Tibial artery (tissue), 4 donors: ENCODE measurements at regions not wholly inside any gene's neighbourhood (a gene's known extent, or its start where the extent isn't known, plus 50 kb on each side); places are given as distances from the start of the nearest gene placed in this dataset.
"Not testable (repeated sequence)": the region's sequence is repeated elsewhere in the genome, so short reads cannot be mapped to it uniquely, and the experiment has no call there.

Experiments used
- DNase-seq, 2 donors: peaks; one replicate each; pipeline ENCODE4 v3.0.0-alpha.2; 2019
- H3K27ac ChIP-seq, 2 donors: fragments of 200-600 bp; sonication (generic) in 1 of 2; 1 replicate in 1 of 2; 2 replicates in 1 of 2; pipeline ENCODE4 v1.5.1; 2018 to 2019; ENCODE audit warnings: mild to moderate bottlenecking in 1 of 2
- H3K27me3 ChIP-seq, 2 donors: fragments of 200-600 bp; sonication (generic) in 1 of 2; one replicate each; pipeline versions ENCODE4 v1.5.1 to v1.6.0; 2016 to 2019
- H3K36me3 ChIP-seq, 3 donors: fragments of 200-600 bp; sonication (generic) in 2 of 3; one replicate each; pipeline ENCODE4 v1.5.1; 2016 to 2019; ENCODE audit warnings: mild to moderate bottlenecking in 2 of 3
- H3K4me1 ChIP-seq, 4 donors: fragments of 200-600 bp; sonication (generic) in 2 of 4; 1 replicate in 3 of 4; 2 replicates in 1 of 4; pipeline ENCODE4 v1.5.1; 2016 to 2019
- H3K4me3 ChIP-seq, 2 donors: fragments of 200-600 bp; sonication (generic) in 1 of 2; 1 replicate in 1 of 2; 2 replicates in 1 of 2; pipeline ENCODE4 v1.5.1; 2018 to 2019; ENCODE audit warnings: mild to moderate bottlenecking in 2 of 2
- H3K9me3 ChIP-seq, 3 donors: fragments of 200-600 bp; sonication (generic) in 1 of 3; one replicate each; pipeline ENCODE4 v1.5.1; 2016 to 2019
- CTCF ChIP-seq, 2 experiments: fragments of 200-600 bp in 1 of 2; fragments of 450-650 bp in 1 of 2; IDR thresholded peaks; one replicate each; pipeline ENCODE4 v1.5.1; 2017 to 2019; ENCODE audit warnings: antibody characterized with exemption in 2 of 2, mild to moderate bottlenecking in 1 of 2, moderate library complexity in 1 of 2
- intact Hi-C: fragments of 100-400 bp; cut with DNase I; formaldehyde crosslinking; loops from one replicate; pipeline ENCODE4 v1.15.0; 2023; ENCODE audit warnings: low total_unique reads

DNA sequence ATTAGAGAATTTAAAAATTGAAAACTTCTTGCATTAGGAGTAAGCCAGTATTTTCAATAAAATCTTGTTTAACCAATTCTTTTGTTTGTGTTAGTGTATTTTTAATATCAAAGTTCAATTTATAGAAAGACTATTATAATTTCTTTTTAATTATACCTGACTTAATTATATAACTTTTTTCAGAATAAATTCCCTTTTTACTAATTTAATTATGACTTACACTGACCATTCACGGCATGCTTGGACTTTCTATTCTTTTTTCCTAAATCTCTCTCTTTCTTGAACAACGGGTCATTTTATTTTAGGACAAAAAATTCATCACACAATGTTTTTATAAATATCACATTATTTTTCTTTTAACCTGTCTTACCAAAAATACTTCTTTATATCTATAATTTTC, 555.3 kb upstream of the PTGER4 start:
- intact Hi-C loops, result no loop called here
- Histone ChIP-seq H3K4me1 (no peaks in the 10 kb centered on the region), H3K4me3 (no peak overlapping the region), H3K9me3 (peaks cover 0 to 13% (median 0%) of the 10 kb centered on the region in 3 donors), H3K27me3 (no peaks in the 10 kb centered on the region), H3K36me3 (no peaks in the 10 kb centered on the region), H3K27ac (no peak overlapping the region)
- DNase-seq, result no peak
- no peak for TF ChIP-seq CTCF (IDR thresholded peaks at IDR 0.05)

DNA sequence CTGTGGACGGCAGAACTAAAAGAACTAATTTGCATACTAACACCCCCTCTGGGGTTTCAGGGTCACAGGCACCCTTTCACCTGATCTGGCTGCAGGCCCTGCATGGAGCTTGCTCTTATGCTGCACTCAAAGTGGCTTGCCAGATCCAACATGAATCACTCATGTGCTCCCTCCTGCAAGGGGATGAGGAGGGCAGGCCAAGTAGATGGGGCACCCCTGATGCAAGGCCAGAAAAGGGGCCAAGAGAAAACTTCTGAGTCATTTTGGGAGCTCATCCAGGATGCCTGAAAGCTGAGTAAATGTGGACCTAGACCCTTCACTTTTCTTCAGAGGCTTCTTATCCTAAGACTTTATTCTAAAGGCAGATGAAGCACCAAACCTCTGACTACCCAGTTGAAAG, 558.5 kb upstream of the PTGER4 start:
- intact Hi-C loops, result no loop called here
- Histone ChIP-seq H3K4me1 (peaks cover 0 to 8% (median 0%) of the 10 kb centered on the region in 4 donors), H3K9me3 (peaks cover 0 to 12% (median 0%) of the 10 kb centered on the region in 3 donors), H3K36me3 (no peaks in the 10 kb centered on the region), H3K27ac (no peak overlapping the region), H3K27me3 (no peaks in the 10 kb centered on the region), H3K4me3 (no peak overlapping the region)
- DNase-seq, result no peak
- no peak for TF ChIP-seq CTCF (IDR thresholded peaks at IDR 0.05)

DNA sequence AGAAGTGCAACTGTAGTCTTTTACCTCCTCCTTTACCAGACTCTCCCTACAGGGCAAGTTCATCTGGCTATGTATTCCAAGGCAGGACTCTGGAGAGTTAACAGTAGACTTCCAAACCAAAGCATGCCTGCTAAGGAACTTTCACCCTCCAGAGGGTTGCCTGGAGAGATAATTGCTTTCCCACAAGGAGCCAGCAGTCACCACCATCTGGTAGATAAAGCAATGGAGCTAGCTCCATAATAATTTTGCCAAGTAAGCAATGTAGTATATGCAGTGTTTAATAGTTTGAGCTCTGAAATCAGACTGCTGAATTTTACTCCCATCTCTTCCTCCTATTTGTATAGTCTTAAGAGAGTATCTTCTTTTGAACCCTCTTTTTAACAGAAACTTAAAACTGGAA, 566.8 kb upstream of the PTGER4 start:
- Histone ChIP-seq H3K27me3 (no peaks in the 10 kb centered on the region), H3K27ac (no peak overlapping the region), H3K4me1 (peaks cover 0 to 38% (median 9%) of the 10 kb centered on the region in 4 donors), H3K4me3 (no peak overlapping the region), H3K36me3 (no peaks in the 10 kb centered on the region), H3K9me3 (no peaks in the 10 kb centered on the region)
- DNase-seq, result no peak
- TF ChIP-seq CTCF (IDR thresholded peaks at IDR 0.05), result no peak
- intact Hi-C loops, result no loop called here

GRCh38 chr5:40111036-40111435, 568.7 kb upstream of the PTGER4 start:
- intact Hi-C loops, result not testable (repeated sequence)

DNA sequence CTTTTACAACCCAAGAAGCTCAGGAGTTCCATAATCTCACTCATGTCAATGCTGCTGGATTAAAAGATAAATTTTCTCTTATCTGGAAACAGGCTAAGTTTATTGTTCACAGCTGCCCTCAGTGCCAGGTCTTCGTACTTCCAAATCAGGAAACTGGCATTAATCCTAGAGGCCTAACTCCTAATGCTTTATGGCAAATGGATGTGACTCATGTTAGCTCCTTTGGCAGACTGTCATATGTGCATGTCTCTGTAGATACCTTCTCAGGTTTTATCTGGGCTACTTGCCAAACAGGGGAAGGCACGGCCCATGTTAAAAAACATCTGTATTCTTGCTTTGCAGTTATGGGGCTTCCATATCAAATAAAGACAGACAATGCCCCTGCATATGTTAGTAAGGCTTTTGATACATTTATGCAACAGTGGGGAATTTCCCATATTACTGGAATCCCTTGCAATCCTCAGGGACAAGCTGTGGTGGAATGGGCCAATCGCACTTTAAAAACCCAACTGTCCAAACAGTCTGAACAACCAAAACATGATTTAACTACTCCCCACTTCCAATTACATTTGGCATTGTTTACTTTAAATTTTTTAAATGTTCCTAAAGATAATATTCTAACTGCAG, 570.8 kb upstream of the PTGER4 start:
- H3K27me3 ChIP-seq, DNase-seq, H3K27ac ChIP-seq, H3K36me3 ChIP-seq, intact Hi-C loops, H3K4me3 ChIP-seq, H3K9me3 ChIP-seq: not testable (repeated sequence)
- H3K4me1 ChIP-seq, result peaks cover 0 to 23% (median 9%) of the 10 kb centered on the region in 4 donors

More at GRCh38 chr5:40111036-40111435, 568.7 kb upstream of the PTGER4 start:
- not testable (repeated sequence) for H3K27ac ChIP-seq, H3K36me3 ChIP-seq, DNase-seq, H3K9me3 ChIP-seq, H3K27me3 ChIP-seq, H3K4me3 ChIP-seq
- H3K4me1 ChIP-seq, result peaks cover 0 to 30% (median 9%) of the 10 kb centered on the region in 4 donors

GRCh38 chr5:40107786-40108185, 571.9 kb upstream of the PTGER4 start:
- peaks cover 0 to 21% (median 9%) of the 10 kb centered on the region in 4 donors for H3K4me1 ChIP-seq
- H3K4me3 ChIP-seq, DNase-seq, intact Hi-C loops, H3K27me3 ChIP-seq, H3K36me3 ChIP-seq, H3K9me3 ChIP-seq, H3K27ac ChIP-seq: not testable (repeated sequence)

DNA sequence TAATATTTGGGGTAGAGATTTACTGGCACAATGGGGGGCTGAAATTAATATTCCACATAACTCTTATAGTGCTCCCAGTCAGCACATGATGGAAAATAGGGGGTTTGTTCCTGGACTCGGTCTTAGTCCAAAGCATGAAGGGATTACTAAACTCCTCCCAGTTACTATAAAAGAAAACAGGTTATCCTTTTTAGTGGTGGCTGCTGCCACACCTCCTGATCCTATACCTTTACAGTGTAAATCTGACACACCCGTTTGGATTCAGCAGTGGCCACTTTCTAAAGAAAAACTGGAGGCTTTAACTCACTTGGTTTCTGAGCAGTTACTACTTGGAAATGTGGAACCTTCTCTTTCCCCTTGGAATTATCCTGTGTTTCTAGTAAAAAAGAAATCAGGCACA, 572.9 kb upstream of the PTGER4 start:
- Histone ChIP-seq H3K4me1 (peaks cover 0 to 21% (median 9%) of the 10 kb centered on the region in 4 donors), H3K9me3 (no peaks in the 10 kb centered on the region), H3K4me3 (no peak overlapping the region), H3K27me3 (no peaks in the 10 kb centered on the region), H3K36me3 (no peaks in the 10 kb centered on the region), H3K27ac (no peak overlapping the region)
- intact Hi-C loops, result no loop called here
- DNase-seq, result no peak
- TF ChIP-seq CTCF (IDR thresholded peaks at IDR 0.05), result no peak
